ENCODE measurements at regions not wholly inside any gene's neighbourhood (a gene's known extent, or its start where the extent isn't known, plus 50 kb on each side); places are given as distances from the start of the nearest gene placed in this dataset.

GRCh38 chr2:128420776-128421175 is 102.1 kb upstream of the HS6ST1 start:
- Histone ChIP-seq H3K36me3 (ENCODE audit: control insufficient read depth, insufficient read depth, low read length) (no peaks in the 10 kb centered on the region), H3K27me3 (ENCODE audit: control insufficient read depth, insufficient read depth, low read length) (no peaks in the 10 kb centered on the region), H3K9ac (ENCODE audit: low read depth, low read length) (no peak overlapping the region), H3K4me1 (ENCODE audit: control insufficient read depth, insufficient read depth, low read length) (peaks cover under 1% of the 10 kb centered on the region; the same call in 1 of the 2 replicates), H3K4me3 (ENCODE audit: low read depth, low read length) (no peak overlapping the region), H3K27ac (ENCODE audit: low read depth, low read length) (no peak overlapping the region), H3K9me3 (ENCODE audit: control insufficient read depth, insufficient read depth, low read length) (peaks cover 2% of the 10 kb centered on the region; the same call in 1 of the 2 replicates)

GRCh38 chr2:128421286-128421685 is 102.6 kb upstream of the HS6ST1 start:
- peaks cover 3% of the 10 kb centered on the region for H3K4me1 ChIP-seq (ENCODE audit: control insufficient read depth, insufficient read depth, low read length)
- H3K4me3 ChIP-seq (ENCODE audit: low read depth, low read length) = no peak overlapping the region
- H3K36me3 ChIP-seq (ENCODE audit: control insufficient read depth, insufficient read depth, low read length) = no peaks in the 10 kb centered on the region
- H3K27ac ChIP-seq (ENCODE audit: low read depth, low read length) = no peak overlapping the region
- H3K9ac ChIP-seq (ENCODE audit: low read depth, low read length) = no peak overlapping the region
- no peaks in the 10 kb centered on the region for H3K27me3 ChIP-seq (ENCODE audit: control insufficient read depth, insufficient read depth, low read length)
- H3K9me3 ChIP-seq (ENCODE audit: control insufficient read depth, insufficient read depth, low read length) = peaks cover 2% of the 10 kb centered on the region; the same call in 1 of the 2 replicates

GRCh38 chr2:128421861-128422311 is 103.2 kb upstream of the HS6ST1 start:
- peaks cover 2% of the 10 kb centered on the region; the same call in 1 of the 2 replicates for H3K9me3 ChIP-seq (ENCODE audit: control insufficient read depth, insufficient read depth, low read length)
- no peaks in the 10 kb centered on the region for H3K27me3 ChIP-seq (ENCODE audit: control insufficient read depth, insufficient read depth, low read length)
- H3K4me3 ChIP-seq (ENCODE audit: low read depth, low read length) = no peak overlapping the region
- no peak overlapping the region for H3K9ac ChIP-seq (ENCODE audit: low read depth, low read length)
- peaks cover 3% of the 10 kb centered on the region for H3K4me1 ChIP-seq (ENCODE audit: control insufficient read depth, insufficient read depth, low read length)
- H3K36me3 ChIP-seq (ENCODE audit: control insufficient read depth, insufficient read depth, low read length) = no peaks in the 10 kb centered on the region
- no peak overlapping the region for H3K27ac ChIP-seq (ENCODE audit: low read depth, low read length)

GRCh38 chr2:128422571-128422970 is 103.9 kb upstream of the HS6ST1 start:
- Histone ChIP-seq H3K4me3 (ENCODE audit: low read depth, low read length) (no peak overlapping the region), H3K9ac (ENCODE audit: low read depth, low read length) (no peak overlapping the region), H3K27me3 (ENCODE audit: control insufficient read depth, insufficient read depth, low read length) (no peaks in the 10 kb centered on the region), H3K4me1 (ENCODE audit: control insufficient read depth, insufficient read depth, low read length) (peaks cover 8% of the 10 kb centered on the region), H3K36me3 (ENCODE audit: control insufficient read depth, insufficient read depth, low read length) (no peaks in the 10 kb centered on the region), H3K9me3 (ENCODE audit: control insufficient read depth, insufficient read depth, low read length) (peaks cover 2% of the 10 kb centered on the region; the same call in 1 of the 2 replicates), H3K27ac (ENCODE audit: low read depth, low read length) (no peak overlapping the region)

- no peak overlapping the region for H3K27ac ChIP-seq (ENCODE audit: low read depth, low read length)
- peaks cover 2% of the 10 kb centered on the region; the same call in 1 of the 2 replicates for H3K9me3 ChIP-seq (ENCODE audit: control insufficient read depth, insufficient read depth, low read length)
- H3K36me3 ChIP-seq (ENCODE audit: control insufficient read depth, insufficient read depth, low read length) = no peaks in the 10 kb centered on the region
- H3K4me1 ChIP-seq (ENCODE audit: control insufficient read depth, insufficient read depth, low read length) = peaks cover 14% of the 10 kb centered on the region
- H3K4me3 ChIP-seq (ENCODE audit: low read depth, low read length) = no peak overlapping the region
- H3K9ac ChIP-seq (ENCODE audit: low read depth, low read length) = no peak overlapping the region
- no peaks in the 10 kb centered on the region for H3K27me3 ChIP-seq (ENCODE audit: control insufficient read depth, insufficient read depth, low read length)
These were observed 105.1 kb upstream of the HS6ST1 start for GRCh38 chr2:128423788-128424165.

GRCh38 chr2:128424406-128425171 is 105.9 kb upstream of the HS6ST1 start:
- Histone ChIP-seq H3K27me3 (ENCODE audit: control insufficient read depth, insufficient read depth, low read length) (no peaks in the 10 kb centered on the region), H3K36me3 (ENCODE audit: control insufficient read depth, insufficient read depth, low read length) (no peaks in the 10 kb centered on the region), H3K9ac (ENCODE audit: low read depth, low read length) (no peak overlapping the region), H3K4me3 (ENCODE audit: low read depth, low read length) (no peak overlapping the region), H3K9me3 (ENCODE audit: control insufficient read depth, insufficient read depth, low read length) (peaks cover 10% of the 10 kb centered on the region; the same call in 1 of the 2 replicates), H3K4me1 (ENCODE audit: control insufficient read depth, insufficient read depth, low read length) (peaks cover 14% of the 10 kb centered on the region), H3K27ac (ENCODE audit: low read depth, low read length) (no peak overlapping the region)

- Histone ChIP-seq H3K27me3 (ENCODE audit: control insufficient read depth, insufficient read depth, low read length) (no peaks in the 10 kb centered on the region), H3K4me1 (ENCODE audit: control insufficient read depth, insufficient read depth, low read length) (peaks cover 14% of the 10 kb centered on the region), H3K36me3 (ENCODE audit: control insufficient read depth, insufficient read depth, low read length) (no peaks in the 10 kb centered on the region), H3K4me3 (ENCODE audit: low read depth, low read length) (no peak overlapping the region), H3K9me3 (ENCODE audit: control insufficient read depth, insufficient read depth, low read length) (peaks cover 12% of the 10 kb centered on the region; the same call in 1 of the 2 replicates), H3K27ac (ENCODE audit: low read depth, low read length) (no peak overlapping the region), H3K9ac (ENCODE audit: low read depth, low read length) (no peak overlapping the region)
These were observed 106.5 kb upstream of the HS6ST1 start for GRCh38 chr2:128425216-128425615.

GRCh38 chr2:128425731-128426620 is 107.3 kb upstream of the HS6ST1 start:
- Histone ChIP-seq H3K4me1 (ENCODE audit: control insufficient read depth, insufficient read depth, low read length) (peaks cover 14% of the 10 kb centered on the region), H3K27ac (ENCODE audit: low read depth, low read length) (peak overlapping the region; percentile 8), H3K9me3 (ENCODE audit: control insufficient read depth, insufficient read depth, low read length) (peaks cover 12% of the 10 kb centered on the region; the same call in 1 of the 2 replicates), H3K36me3 (ENCODE audit: control insufficient read depth, insufficient read depth, low read length) (no peaks in the 10 kb centered on the region), H3K9ac (ENCODE audit: low read depth, low read length) (no peak overlapping the region), H3K4me3 (ENCODE audit: low read depth, low read length) (no peak overlapping the region), H3K27me3 (ENCODE audit: control insufficient read depth, insufficient read depth, low read length) (no peaks in the 10 kb centered on the region)

GRCh38 chr2:128427413-128427755 is 108.7 kb upstream of the HS6ST1 start:
- Histone ChIP-seq H3K9me3 (ENCODE audit: control insufficient read depth, insufficient read depth, low read length) (peaks cover 12% of the 10 kb centered on the region; the same call in 1 of the 2 replicates), H3K4me1 (ENCODE audit: control insufficient read depth, insufficient read depth, low read length) (peaks cover 14% of the 10 kb centered on the region), H3K27ac (ENCODE audit: low read depth, low read length) (no peak overlapping the region), H3K9ac (ENCODE audit: low read depth, low read length) (no peak overlapping the region), H3K27me3 (ENCODE audit: control insufficient read depth, insufficient read depth, low read length) (no peaks in the 10 kb centered on the region), H3K4me3 (ENCODE audit: low read depth, low read length) (no peak overlapping the region), H3K36me3 (ENCODE audit: control insufficient read depth, insufficient read depth, low read length) (no peaks in the 10 kb centered on the region)

GRCh38 chr2:128428415-128428814 is 109.7 kb upstream of the HS6ST1 start:
- no peak overlapping the region for H3K9ac ChIP-seq (ENCODE audit: low read depth, low read length)
- H3K4me1 ChIP-seq (ENCODE audit: control insufficient read depth, insufficient read depth, low read length) = peaks cover 14% of the 10 kb centered on the region
- no peaks in the 10 kb centered on the region for H3K36me3 ChIP-seq (ENCODE audit: control insufficient read depth, insufficient read depth, low read length)
- H3K27me3 ChIP-seq (ENCODE audit: control insufficient read depth, insufficient read depth, low read length) = no peaks in the 10 kb centered on the region
- no peak overlapping the region for H3K27ac ChIP-seq (ENCODE audit: low read depth, low read length)
- no peak overlapping the region for H3K4me3 ChIP-seq (ENCODE audit: low read depth, low read length)
- peaks cover 12% of the 10 kb centered on the region; the same call in 1 of the 2 replicates for H3K9me3 ChIP-seq (ENCODE audit: control insufficient read depth, insufficient read depth, low read length)

GRCh38 chr2:128432423-128432822 is 113.8 kb upstream of the HS6ST1 start:
- Histone ChIP-seq H3K36me3 (ENCODE audit: control insufficient read depth, insufficient read depth, low read length) (no peaks in the 10 kb centered on the region), H3K27ac (ENCODE audit: low read depth, low read length) (no peak overlapping the region), H3K4me3 (ENCODE audit: low read depth, low read length) (no peak overlapping the region), H3K9ac (ENCODE audit: low read depth, low read length) (no peak overlapping the region), H3K4me1 (ENCODE audit: control insufficient read depth, insufficient read depth, low read length) (peaks cover 7% of the 10 kb centered on the region; the same call in 1 of the 2 replicates), H3K9me3 (ENCODE audit: control insufficient read depth, insufficient read depth, low read length) (peaks cover 12% of the 10 kb centered on the region; the same call in 1 of the 2 replicates), H3K27me3 (ENCODE audit: control insufficient read depth, insufficient read depth, low read length) (no peaks in the 10 kb centered on the region)
